MCF 10A (cell line): ENCODE measurements at regions not wholly inside any gene's neighbourhood (a gene's known extent, or its start where the extent isn't known, plus 50 kb on each side); places are given as distances from the start of the nearest gene placed in this dataset.

Source experiments
- BruUV-seq: library from RNA; stranded (reverse); fragments of 400-500 nt; replicated peaks from 2 replicates; lab custom pipeline; 2021; lab: Mats Ljungman, UMichigan
- CTCF ChIA-PET: fragments of 300-600 bp; sonication (Branson Sonifier 250); formaldehyde crosslinking; extraction: SDS; loops from one replicate; lab custom pipeline; 2021; ENCODE audit warnings: antibody characterized with exemption, inconsistent platforms; lab: Yijun Ruan, JAX
- POLR2A ChIA-PET: fragments of 300-600, 350-650 bp; sonication (Branson Sonifier 250); formaldehyde crosslinking; extraction: SDS; loops from one replicate; lab custom pipeline; 2020; ENCODE audit warnings: antibody characterized with exemption, inconsistent platforms; lab: Yijun Ruan, JAX
- DNase-seq: peaks from one replicate; pipeline ENCODE4 v3.0.0-alpha.2; 2018; ENCODE audit not compliant: unreplicated experiment
- H3K27ac Mint-ChIP-seq: one replicate; pipeline ENCODE4 v1.8.0; 2022; ENCODE audit warnings: mild to moderate bottlenecking, low read depth, mixed read lengths; ENCODE audit not compliant: unreplicated experiment
- H3K27me3 Mint-ChIP-seq: one replicate; pipeline ENCODE4 v1.8.0; 2022; ENCODE audit warnings: mixed read lengths; ENCODE audit not compliant: insufficient read depth, unreplicated experiment
- H3K36me3 Mint-ChIP-seq: one replicate; pipeline ENCODE4 v1.8.0; 2022; ENCODE audit warnings: mild to moderate bottlenecking, moderate library complexity, mixed read lengths; ENCODE audit not compliant: insufficient read depth, unreplicated experiment
- H3K4me1 Mint-ChIP-seq: one replicate; pipeline ENCODE4 v1.8.0; 2022; ENCODE audit warnings: mixed read lengths; ENCODE audit not compliant: insufficient read depth, unreplicated experiment
- H3K4me3 Mint-ChIP-seq: one replicate; pipeline ENCODE4 v1.8.0; 2022; ENCODE audit warnings: mild to moderate bottlenecking, moderate library complexity, mixed read lengths; ENCODE audit not compliant: unreplicated experiment
- H3K9me3 Mint-ChIP-seq: one replicate; pipeline ENCODE4 v1.8.0; 2022; ENCODE audit warnings: mixed read lengths; ENCODE audit not compliant: unreplicated experiment
- intact Hi-C: fragments of 100-400 bp; cut with micrococcal nuclease; formaldehyde crosslinking; loops from 2 replicates; pipeline ENCODE4 v1.14.1; 2022
- TF ChIP-seq, protein P1 (sequence below): fragments of 200-600 bp; IDR thresholded peaks from one replicate; pipeline ENCODE4 v1.8.0; 2022; ENCODE audit warnings: antibody characterized with exemption, mild to moderate bottlenecking; ENCODE audit not compliant: unreplicated experiment

DNA sequence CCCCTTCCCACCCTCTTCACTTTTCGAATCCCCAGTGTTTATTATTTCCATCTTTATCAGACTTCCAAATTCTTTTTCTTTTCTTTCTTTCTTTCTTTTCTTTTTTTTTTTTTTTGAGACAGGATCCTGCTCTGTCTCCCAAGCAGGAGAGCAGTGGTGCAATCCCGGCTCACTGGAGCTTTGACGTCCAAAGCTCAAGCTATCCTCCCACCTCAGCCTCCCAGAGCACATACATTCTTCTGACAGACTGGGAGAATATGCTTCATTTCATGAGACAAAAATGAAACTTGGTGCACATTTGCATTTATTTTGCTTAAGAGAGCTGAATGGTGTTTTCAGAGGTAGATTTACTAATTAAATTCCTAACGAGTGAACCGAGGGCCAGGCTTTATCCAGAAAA lies 80.1 kb upstream of the FZD8 start:
- intact Hi-C loops = no loop called here
- ChIA-PET POLR2A (no interaction called here), CTCF (no interaction called here)
- BruUV-seq = no TSS peak
- no peak overlapping the region for H3K4me3 Mint-ChIP-seq
- no peaks in the 10 kb centered on the region for H3K36me3 Mint-ChIP-seq
- no peak overlapping the region for H3K27ac Mint-ChIP-seq
- H3K4me1 Mint-ChIP-seq = no peaks in the 10 kb centered on the region
- H3K27me3 Mint-ChIP-seq = peaks cover 13% of the 10 kb centered on the region
- TF ChIP-seq, protein P1, sequence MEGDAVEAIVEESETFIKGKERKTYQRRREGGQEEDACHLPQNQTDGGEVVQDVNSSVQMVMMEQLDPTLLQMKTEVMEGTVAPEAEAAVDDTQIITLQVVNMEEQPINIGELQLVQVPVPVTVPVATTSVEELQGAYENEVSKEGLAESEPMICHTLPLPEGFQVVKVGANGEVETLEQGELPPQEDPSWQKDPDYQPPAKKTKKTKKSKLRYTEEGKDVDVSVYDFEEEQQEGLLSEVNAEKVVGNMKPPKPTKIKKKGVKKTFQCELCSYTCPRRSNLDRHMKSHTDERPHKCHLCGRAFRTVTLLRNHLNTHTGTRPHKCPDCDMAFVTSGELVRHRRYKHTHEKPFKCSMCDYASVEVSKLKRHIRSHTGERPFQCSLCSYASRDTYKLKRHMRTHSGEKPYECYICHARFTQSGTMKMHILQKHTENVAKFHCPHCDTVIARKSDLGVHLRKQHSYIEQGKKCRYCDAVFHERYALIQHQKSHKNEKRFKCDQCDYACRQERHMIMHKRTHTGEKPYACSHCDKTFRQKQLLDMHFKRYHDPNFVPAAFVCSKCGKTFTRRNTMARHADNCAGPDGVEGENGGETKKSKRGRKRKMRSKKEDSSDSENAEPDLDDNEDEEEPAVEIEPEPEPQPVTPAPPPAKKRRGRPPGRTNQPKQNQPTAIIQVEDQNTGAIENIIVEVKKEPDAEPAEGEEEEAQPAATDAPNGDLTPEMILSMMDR = no peak
- H3K9me3 Mint-ChIP-seq = no peaks in the 10 kb centered on the region
- DNase-seq = no peak

DNA sequence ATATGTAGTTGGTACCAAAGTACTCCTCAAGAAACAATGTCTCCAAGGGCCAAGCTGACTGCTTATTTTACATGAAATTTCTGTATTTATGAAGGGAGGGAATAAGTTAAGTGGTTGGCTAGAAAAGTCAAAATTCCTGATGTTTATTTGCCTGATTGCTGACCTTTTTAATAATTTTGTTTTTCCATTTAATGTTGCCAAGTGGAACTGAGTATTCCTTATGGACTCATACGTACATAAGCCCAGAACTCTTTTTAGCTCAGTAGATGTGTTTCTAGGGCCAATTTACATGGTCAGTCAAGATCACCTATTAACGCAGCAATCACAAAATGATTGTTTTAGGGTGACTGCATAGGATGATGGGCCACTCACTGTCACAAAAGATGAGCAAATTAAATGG lies 78.3 kb upstream of the FZD8 start:
- TF ChIP-seq, protein P1 = no peak
- Mint-ChIP-seq H3K4me3 (no peak overlapping the region), H3K4me1 (no peaks in the 10 kb centered on the region), H3K27me3 (peaks cover 13% of the 10 kb centered on the region), H3K27ac (no peak overlapping the region), H3K9me3 (no peaks in the 10 kb centered on the region), H3K36me3 (no peaks in the 10 kb centered on the region)
- DNase-seq = no peak
- ChIA-PET POLR2A (no interaction called here), CTCF (no interaction called here)
- intact Hi-C loops = no loop called here
- no TSS peak for BruUV-seq

DNA sequence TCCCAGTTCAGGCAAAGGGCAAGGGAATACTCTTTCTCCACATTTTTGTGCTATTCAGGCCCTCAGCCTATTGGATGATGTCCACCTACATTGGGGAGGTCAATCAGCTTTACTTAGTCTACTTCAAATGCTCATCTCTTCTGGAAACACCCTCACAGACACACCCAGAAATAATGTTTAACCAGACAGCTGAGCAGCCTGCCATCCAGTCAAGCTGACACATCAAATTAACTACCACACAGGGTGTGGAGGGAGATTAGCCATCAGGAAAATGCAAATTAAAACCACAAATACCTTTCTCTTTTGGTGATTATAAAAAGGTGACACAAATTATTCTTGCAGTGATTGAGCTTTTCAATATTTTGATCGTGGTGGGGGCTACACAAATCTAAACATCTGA lies 74.7 kb upstream of the FZD8 start:
- H3K36me3 Mint-ChIP-seq = no peaks in the 10 kb centered on the region
- no TSS peak for BruUV-seq
- TF ChIP-seq, protein P1 = no peak
- ChIA-PET POLR2A (no interaction called here), CTCF (no interaction called here)
- no peak overlapping the region for H3K27ac Mint-ChIP-seq
- no peaks in the 10 kb centered on the region for H3K4me1 Mint-ChIP-seq
- H3K9me3 Mint-ChIP-seq = no peaks in the 10 kb centered on the region
- intact Hi-C loops = no loop called here
- no peaks in the 10 kb centered on the region for H3K27me3 Mint-ChIP-seq
- no peak for DNase-seq
- H3K4me3 Mint-ChIP-seq = no peak overlapping the region

DNA sequence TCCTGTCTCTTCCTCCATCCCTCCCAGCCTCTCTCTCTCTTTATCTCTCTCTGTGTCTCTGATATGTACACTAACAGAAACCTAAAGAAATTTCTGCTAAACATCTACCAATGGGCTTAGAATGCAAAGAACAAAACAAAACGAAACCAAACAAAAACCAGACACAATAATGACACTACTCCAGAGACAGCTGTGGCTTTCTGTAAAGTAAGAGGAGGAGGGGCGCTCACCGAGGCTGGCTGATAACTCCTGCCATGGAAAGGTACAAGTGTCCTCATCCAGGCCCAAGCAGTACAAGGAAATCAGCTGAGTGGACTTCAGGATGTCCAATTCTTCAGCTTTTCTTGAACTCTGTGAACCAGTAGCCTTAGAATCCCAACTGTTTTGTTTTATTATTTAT lies 70.4 kb upstream of the FZD8 start:
- Mint-ChIP-seq H3K4me1 (no peaks in the 10 kb centered on the region), H3K36me3 (no peaks in the 10 kb centered on the region), H3K27ac (no peak overlapping the region), H3K9me3 (no peaks in the 10 kb centered on the region), H3K27me3 (no peaks in the 10 kb centered on the region), H3K4me3 (no peak overlapping the region)
- DNase-seq = no peak
- no TSS peak for BruUV-seq
- TF ChIP-seq, protein P1 = no peak
- intact Hi-C loops = no loop called here
- ChIA-PET CTCF (interaction anchor here (0.6 kb wide), 1 partner anchor 46 kb away, joined by 4 read pairs; no protein-coding TSS in a partner anchor), POLR2A (interaction anchor here (0.6 kb wide), 1 partner anchor 533 kb away, joined by 3 read pairs; no protein-coding TSS in a partner anchor)
